Midbrain (tissue), 1 donor: ENCODE measurements at regions not wholly inside any gene's neighbourhood (a gene's known extent, or its start where the extent isn't known, plus 50 kb on each side); places are given as distances from the start of the nearest gene placed in this dataset.

Experiments used
- DNase-seq: peaks from one replicate; lab custom pipeline; 2025; lab: John Stamatoyannopoulos, UW

- DNase-seq = no peak
Observed at GRCh38 chr11:116413301-116414242, 359.2 kb downstream of the BUD13 start.

- DNase-seq = no peak
Observed at GRCh38 chr11:116412118-116412889, 360.5 kb downstream of the BUD13 start.

- DNase-seq = no peak
Observed at GRCh38 chr11:116409238-116409637, 363.5 kb downstream of the BUD13 start.

GRCh38 chr11:116406042-116406441, 366.7 kb downstream of the BUD13 start:
- DNase-seq = no peak

- DNase-seq = no peak
Observed at GRCh38 chr11:116404462-116404798, 368.4 kb downstream of the BUD13 start.

- DNase-seq = no peak
Observed at GRCh38 chr11:116403794-116404461, 368.9 kb downstream of the BUD13 start.

GRCh38 chr11:116400081-116400480, 372.7 kb downstream of the BUD13 start:
- no peak for DNase-seq

- DNase-seq = no peak
Observed at GRCh38 chr11:116397602-116398084, 375.1 kb downstream of the BUD13 start.

- no peak for DNase-seq
Observed at GRCh38 chr11:116396331-116396730, 376.5 kb downstream of the BUD13 start.

- DNase-seq = no peak
Observed at GRCh38 chr11:116394022-116394421, 378.8 kb downstream of the BUD13 start.

- DNase-seq = no peak
Observed at GRCh38 chr11:116390963-116391362, 381.8 kb downstream of the BUD13 start.

GRCh38 chr11:116388146-116388545, 384.6 kb downstream of the BUD13 start:
- DNase-seq = no peak

- DNase-seq = no peak
Observed at GRCh38 chr11:116387641-116388040, 385.1 kb downstream of the BUD13 start.

GRCh38 chr11:116386118-116386699, 386.6 kb downstream of the BUD13 start:
- no peak for DNase-seq

- DNase-seq = no peak
Observed at GRCh38 chr11:116384876-116385275, 387.9 kb downstream of the BUD13 start.

GRCh38 chr11:116384407-116384806, 388.4 kb downstream of the BUD13 start:
- DNase-seq = no peak

- no peak for DNase-seq
Observed at GRCh38 chr11:116379185-116379828, 393.5 kb downstream of the BUD13 start.

GRCh38 chr11:116376547-116376946, 396.2 kb downstream of the BUD13 start:
- DNase-seq = no peak

GRCh38 chr11:116376054-116376453, 396.7 kb downstream of the BUD13 start:
- DNase-seq = no peak

- no peak for DNase-seq
Observed at GRCh38 chr11:116375221-116375620, 397.6 kb downstream of the BUD13 start.

GRCh38 chr11:116374085-116374484, 398.7 kb downstream of the BUD13 start:
- no peak for DNase-seq
